GM12878 (cell line): ENCODE measurements at regions not wholly inside any gene's neighbourhood (a gene's known extent, or its start where the extent isn't known, plus 50 kb on each side); places are given as distances from the start of the nearest gene placed in this dataset.

Source experiments
- ATAC-seq: fragments of 200-7000 bp; cut with Tn5 transposase; 3 replicates; pipeline ENCODE4 v1.9.1; 2020; ENCODE audit warnings: mild to moderate bottlenecking, moderate library complexity
- BruUV-seq: library from RNA; stranded (reverse); fragments of 400-500 nt; replicated peaks from 2 replicates; lab custom pipeline; 2021; lab: Mats Ljungman, UMichigan
- CTCF ChIA-PET: fragments of 300-600 bp; sonication (Branson Sonifier 250); formaldehyde crosslinking; extraction: SDS; loops from one replicate; lab custom pipeline; 2021; ENCODE audit warnings: inconsistent platforms; lab: Yijun Ruan, JAX
- POLR2A ChIA-PET: fragments of 350-600 bp; formaldehyde crosslinking; extraction: SDS; loops from one replicate; lab custom pipeline; 2021; ENCODE audit warnings: inconsistent platforms; lab: Charles Lee
- RAD21 ChIA-PET: fragments of 300-600 bp; sonication (Branson Sonifier 250); formaldehyde crosslinking; loops from one replicate; lab custom pipeline; 2023; ENCODE audit warnings: antibody characterized with exemption; ENCODE audit not compliant: unreplicated experiment; lab: Charles Lee
- SMC1A ChIA-PET: fragments of 300-600 bp; sonication (Branson Sonifier 250); formaldehyde crosslinking; loops from one replicate; lab custom pipeline; 2023; ENCODE audit not compliant: unreplicated experiment, uncharacterized antibody; lab: Charles Lee
- DNase-seq: peaks from one replicate; pipeline ENCODE4 v3.0.0-alpha.2; 2011; ENCODE audit warnings: low read depth, low spot score
- FAIRE-seq: peaks from 3 replicates; lab custom pipeline; 2011; peaks lifted over from hg19 to GRCh38; lab: Jason Lieb, UNC
- H2AFZ ChIP-seq: 2 replicates; pipeline ENCODE4 v1.6.0; 2011; ENCODE audit warnings: low read depth, low read length, control low read depth; ENCODE audit not compliant: control insufficient read depth
- H3K27ac ChIP-seq: 2 replicates; pipeline ENCODE4 v1.5.1; 2011; ENCODE audit warnings: control low read depth; ENCODE audit not compliant: control insufficient read depth, insufficient read depth
- H3K27me3 ChIP-seq, 2 experiments: replicated peaks in 1 of 2; 2 replicates each; pipeline versions ENCODE4 v1.6.0 to v1.6.1; 2011; ENCODE audit warnings: low read length in 1 of 2; ENCODE audit not compliant: control insufficient read depth in 2 of 2, insufficient read depth in 2 of 2
- H3K36me3 ChIP-seq, 2 experiments: 2 replicates each; pipeline ENCODE4 v1.5.1; 2011; ENCODE audit warnings: low read length in 1 of 2; ENCODE audit not compliant: control insufficient read depth in 2 of 2, insufficient read depth in 2 of 2
- H3K4me1 ChIP-seq: 2 replicates; pipeline ENCODE4 v1.6.1; 2011; ENCODE audit warnings: mild to moderate bottlenecking, low read length, moderate library complexity, mixed read lengths; ENCODE audit not compliant: control insufficient read depth, insufficient read depth
- H3K4me2 ChIP-seq: 2 replicates; pipeline ENCODE4 v1.6.0; 2011; ENCODE audit warnings: control low read depth; ENCODE audit not compliant: control insufficient read depth, insufficient read depth
- H3K4me3 ChIP-seq: fragments of 200-600 bp; sonication (generic); 2 replicates; pipeline ENCODE4 v1.5.1; 2016
- H3K79me2 ChIP-seq: 2 replicates; pipeline ENCODE4 v1.6.0; 2011; ENCODE audit warnings: low read length; ENCODE audit not compliant: control insufficient read depth, insufficient read depth
- H3K9ac ChIP-seq: 2 replicates; pipeline ENCODE4 v1.8.0; 2011; ENCODE audit warnings: low read length, control low read depth, mixed read lengths; ENCODE audit not compliant: control insufficient read depth, insufficient read depth
- H3K9me3 ChIP-seq: replicated peaks from 3 replicates; pipeline ENCODE4 v1.5.1; 2011; ENCODE audit warnings: mild to moderate bottlenecking, low read length; ENCODE audit not compliant: control insufficient read depth, insufficient read depth
- H4K20me1 ChIP-seq: 2 replicates; pipeline ENCODE4 v1.6.0; 2011; ENCODE audit not compliant: control insufficient read depth, insufficient read depth
- ASH2L ChIP-seq: fragments of 300-600, 200-600 bp; sonication (generic); IDR thresholded peaks from 2 replicates; pipeline ENCODE4 v1.6.1; 2017; ENCODE audit warnings: low read depth, mild to moderate bottlenecking, borderline replicate concordance
- ESRRA ChIP-seq: IDR thresholded peaks from 2 replicates; pipeline ENCODE4 v1.6.1; 2012; ENCODE audit warnings: mild to moderate bottlenecking, low read length, improper control_type of control experiment
- LARP7 ChIP-seq: fragments of 450-650 bp; IDR thresholded peaks from 2 replicates; pipeline ENCODE4 v1.6.1; 2017; ENCODE audit warnings: mild to moderate bottlenecking
- MTA3 ChIP-seq: IDR thresholded peaks from 2 replicates; pipeline ENCODE4 v1.6.1; 2012; ENCODE audit warnings: low read length, inconsistent platforms, borderline replicate concordance
- RELA ChIP-seq: fragments of 450-650 bp; IDR thresholded peaks from 2 replicates; pipeline ENCODE4 v1.8.0; 2014; ENCODE audit warnings: borderline replicate concordance; ENCODE audit not compliant: partially characterized antibody
- RFX5 ChIP-seq: IDR thresholded peaks from 2 replicates; pipeline ENCODE4 v1.6.1; 2011; ENCODE audit warnings: low read depth, low read length, improper control_type of control experiment
- SIN3A ChIP-seq: IDR thresholded peaks from 2 replicates; pipeline ENCODE4 v1.6.1; 2012; ENCODE audit warnings: low read depth, low read length, improper control_type of control experiment
- SIX5 ChIP-seq: IDR thresholded peaks from 2 replicates; pipeline ENCODE4 v1.6.1; 2011; ENCODE audit warnings: mild to moderate bottlenecking, low read depth, low read length, moderate library complexity; ENCODE audit not compliant: severe bottlenecking
- WRNIP1 ChIP-seq: IDR thresholded peaks from 2 replicates; pipeline ENCODE4 v1.6.1; 2011; ENCODE audit warnings: low read depth, low read length, improper control_type of control experiment, borderline replicate concordance
- ZNF384 ChIP-seq: IDR thresholded peaks from 2 replicates; pipeline ENCODE4 v1.6.1; 2012; ENCODE audit warnings: low read depth, mild to moderate bottlenecking, low read length, improper control_type of control experiment, borderline replicate concordance
- WGBS: methylation state at CpG from one replicate; pipeline ENCODE4 v1.1.6; 2016; ENCODE audit warnings: low lambda C conversion rate; ENCODE audit not compliant: insufficient replicate concordance, insufficient coverage; ENCODE audit errors: missing lambda C conversion rate; 5-methylcytosine and 5-hydroxymethylcytosine counted together
- in situ Hi-C: fragments of 300-500 bp; cut with MboI; formaldehyde crosslinking; loops from 9 replicates; pipeline ENCODE4 v1.14.3; 2018; ENCODE audit warnings: mixed read lengths
- intact Hi-C: fragments of 100-400 bp; cut with micrococcal nuclease; formaldehyde crosslinking; loops from one replicate; pipeline ENCODE4 v1.14.2; 2022; ENCODE audit not compliant: unreplicated experiment
- TF ChIP-seq, protein P1 (sequence below): fragments of 450-650 bp; IDR thresholded peaks from 2 replicates; pipeline ENCODE4 v1.6.1; 2014; ENCODE audit warnings: mild to moderate bottlenecking
- TF ChIP-seq, protein P2 (sequence below): IDR thresholded peaks from 2 replicates; pipeline ENCODE4 v1.6.1; 2012; ENCODE audit warnings: low read depth, low read length, improper control_type of control experiment
- TF ChIP-seq, protein P3 (sequence below): fragments of 450-650 bp; IDR thresholded peaks from 2 replicates; pipeline ENCODE4 v1.6.1; 2017; ENCODE audit warnings: mild to moderate bottlenecking, low read depth, inconsistent platforms; ENCODE audit not compliant: poor library complexity, severe bottlenecking
- TF ChIP-seq, protein P4 (sequence below): fragments of 450-650 bp; IDR thresholded peaks from 2 replicates; pipeline ENCODE4 v1.6.1; 2016; ENCODE audit warnings: mild to moderate bottlenecking
- TF ChIP-seq, protein P5 (sequence below): IDR thresholded peaks from 2 replicates; pipeline ENCODE4 v1.6.1; 2011; ENCODE audit warnings: borderline replicate concordance, low read depth, mild to moderate bottlenecking, moderate library complexity, mixed read lengths, low read length; ENCODE audit not compliant: insufficient read depth; ENCODE audit errors: extremely low read length
- TF ChIP-seq, protein P6 (sequence below): IDR thresholded peaks from 2 replicates; pipeline ENCODE4 v1.6.1; 2011; ENCODE audit warnings: low read depth, low read length, improper control_type of control experiment, borderline replicate concordance

DNA sequence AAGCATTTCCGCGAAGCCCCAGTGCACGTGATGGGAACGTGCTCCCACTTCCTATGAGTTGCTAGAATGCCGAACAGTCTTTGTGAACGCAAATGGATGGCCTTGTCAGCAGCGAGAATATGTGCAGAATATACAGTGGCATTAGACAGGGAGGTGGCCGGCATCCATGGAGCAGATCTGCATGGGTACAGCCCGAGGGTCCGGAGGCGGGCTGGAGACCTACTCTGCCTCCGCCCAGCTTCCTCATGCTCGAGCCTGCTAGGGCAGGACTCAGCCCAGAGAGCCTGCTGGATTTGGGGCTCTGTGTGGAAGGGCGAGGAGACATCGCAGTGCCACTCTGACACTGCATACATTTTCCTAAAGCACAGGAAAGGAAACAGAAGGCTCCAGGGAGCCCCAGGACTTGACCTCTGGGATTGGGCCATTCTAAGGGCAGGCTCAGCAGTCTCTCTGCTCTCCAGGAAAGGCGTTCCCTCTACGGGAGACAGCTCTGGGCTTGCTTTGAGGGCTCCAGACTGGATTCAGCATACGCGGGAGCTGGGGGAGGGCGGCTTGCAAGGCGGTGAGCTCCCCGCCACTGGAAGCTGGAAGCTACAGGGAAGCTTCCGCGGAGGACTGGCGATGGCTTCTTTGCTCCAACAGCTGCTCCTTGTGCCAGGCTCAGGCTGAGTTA lies 55.9 kb upstream of the UQCRFS1 start:
- H3K4me2 ChIP-seq = no peak overlapping the region
- ChIA-PET CTCF (interaction anchor here (1.4 kb wide), 1 partner anchor 10 kb away, joined by 3 read pairs; no protein-coding TSS in a partner anchor), RAD21 (no interaction called here), SMC1A (no interaction called here), POLR2A (no interaction called here)
- H3K79me2 ChIP-seq = no peaks in the 10 kb centered on the region
- intact Hi-C loops (no loop called here), in situ Hi-C loops (no loop called here)
- no peak for FAIRE-seq
- WGBS = 36% methylated on average over 25 of the region's 25 CpGs
- H3K9me3 ChIP-seq = no peaks in the 10 kb centered on the region; the same call in 2 of the 3 replicates
- H3K9ac ChIP-seq = no peak overlapping the region
- no peak overlapping the region for H3K4me3 ChIP-seq
- no peak for DNase-seq
- BruUV-seq = no TSS peak
- no peak overlapping the region for H3K27ac ChIP-seq
- H3K27me3 ChIP-seq = no peaks in the 10 kb centered on the region
- H2AFZ ChIP-seq = no peak overlapping the region
- no peaks in the 10 kb centered on the region for H3K36me3 ChIP-seq
- H4K20me1 ChIP-seq = no peaks in the 10 kb centered on the region
- H3K4me1 ChIP-seq = no peaks in the 10 kb centered on the region
- no peak for ATAC-seq
- TF ChIP-seq LARP7 = no peak
- no peak for TF ChIP-seq SIX5
- TF ChIP-seq, protein P1, sequence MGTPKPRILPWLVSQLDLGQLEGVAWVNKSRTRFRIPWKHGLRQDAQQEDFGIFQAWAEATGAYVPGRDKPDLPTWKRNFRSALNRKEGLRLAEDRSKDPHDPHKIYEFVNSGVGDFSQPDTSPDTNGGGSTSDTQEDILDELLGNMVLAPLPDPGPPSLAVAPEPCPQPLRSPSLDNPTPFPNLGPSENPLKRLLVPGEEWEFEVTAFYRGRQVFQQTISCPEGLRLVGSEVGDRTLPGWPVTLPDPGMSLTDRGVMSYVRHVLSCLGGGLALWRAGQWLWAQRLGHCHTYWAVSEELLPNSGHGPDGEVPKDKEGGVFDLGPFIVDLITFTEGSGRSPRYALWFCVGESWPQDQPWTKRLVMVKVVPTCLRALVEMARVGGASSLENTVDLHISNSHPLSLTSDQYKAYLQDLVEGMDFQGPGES = no peak
- no peak for TF ChIP-seq ASH2L
- TF ChIP-seq SIN3A = no peak
- TF ChIP-seq, protein P2, sequence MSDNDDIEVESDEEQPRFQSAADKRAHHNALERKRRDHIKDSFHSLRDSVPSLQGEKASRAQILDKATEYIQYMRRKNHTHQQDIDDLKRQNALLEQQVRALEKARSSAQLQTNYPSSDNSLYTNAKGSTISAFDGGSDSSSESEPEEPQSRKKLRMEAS = no peak
- TF ChIP-seq, protein P3, sequence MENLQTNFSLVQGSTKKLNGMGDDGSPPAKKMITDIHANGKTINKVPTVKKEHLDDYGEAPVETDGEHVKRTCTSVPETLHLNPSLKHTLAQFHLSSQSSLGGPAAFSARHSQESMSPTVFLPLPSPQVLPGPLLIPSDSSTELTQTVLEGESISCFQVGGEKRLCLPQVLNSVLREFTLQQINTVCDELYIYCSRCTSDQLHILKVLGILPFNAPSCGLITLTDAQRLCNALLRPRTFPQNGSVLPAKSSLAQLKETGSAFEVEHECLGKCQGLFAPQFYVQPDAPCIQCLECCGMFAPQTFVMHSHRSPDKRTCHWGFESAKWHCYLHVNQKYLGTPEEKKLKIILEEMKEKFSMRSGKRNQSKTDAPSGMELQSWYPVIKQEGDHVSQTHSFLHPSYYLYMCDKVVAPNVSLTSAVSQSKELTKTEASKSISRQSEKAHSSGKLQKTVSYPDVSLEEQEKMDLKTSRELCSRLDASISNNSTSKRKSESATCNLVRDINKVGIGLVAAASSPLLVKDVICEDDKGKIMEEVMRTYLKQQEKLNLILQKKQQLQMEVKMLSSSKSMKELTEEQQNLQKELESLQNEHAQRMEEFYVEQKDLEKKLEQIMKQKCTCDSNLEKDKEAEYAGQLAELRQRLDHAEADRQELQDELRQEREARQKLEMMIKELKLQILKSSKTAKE = no peak
- no peak for TF ChIP-seq RFX5
- no peak for TF ChIP-seq ESRRA
- no peak for TF ChIP-seq RELA
- no peak for TF ChIP-seq MTA3
- no peak for TF ChIP-seq WRNIP1
- no peak for TF ChIP-seq ZNF384
- TF ChIP-seq, protein P4, sequence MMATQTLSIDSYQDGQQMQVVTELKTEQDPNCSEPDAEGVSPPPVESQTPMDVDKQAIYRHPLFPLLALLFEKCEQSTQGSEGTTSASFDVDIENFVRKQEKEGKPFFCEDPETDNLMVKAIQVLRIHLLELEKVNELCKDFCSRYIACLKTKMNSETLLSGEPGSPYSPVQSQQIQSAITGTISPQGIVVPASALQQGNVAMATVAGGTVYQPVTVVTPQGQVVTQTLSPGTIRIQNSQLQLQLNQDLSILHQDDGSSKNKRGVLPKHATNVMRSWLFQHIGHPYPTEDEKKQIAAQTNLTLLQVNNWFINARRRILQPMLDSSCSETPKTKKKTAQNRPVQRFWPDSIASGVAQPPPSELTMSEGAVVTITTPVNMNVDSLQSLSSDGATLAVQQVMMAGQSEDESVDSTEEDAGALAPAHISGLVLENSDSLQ = no peak
- TF ChIP-seq, protein P5, sequence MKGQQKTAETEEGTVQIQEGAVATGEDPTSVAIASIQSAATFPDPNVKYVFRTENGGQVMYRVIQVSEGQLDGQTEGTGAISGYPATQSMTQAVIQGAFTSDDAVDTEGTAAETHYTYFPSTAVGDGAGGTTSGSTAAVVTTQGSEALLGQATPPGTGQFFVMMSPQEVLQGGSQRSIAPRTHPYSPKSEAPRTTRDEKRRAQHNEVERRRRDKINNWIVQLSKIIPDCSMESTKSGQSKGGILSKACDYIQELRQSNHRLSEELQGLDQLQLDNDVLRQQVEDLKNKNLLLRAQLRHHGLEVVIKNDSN = no peak
- TF ChIP-seq, protein P6, sequence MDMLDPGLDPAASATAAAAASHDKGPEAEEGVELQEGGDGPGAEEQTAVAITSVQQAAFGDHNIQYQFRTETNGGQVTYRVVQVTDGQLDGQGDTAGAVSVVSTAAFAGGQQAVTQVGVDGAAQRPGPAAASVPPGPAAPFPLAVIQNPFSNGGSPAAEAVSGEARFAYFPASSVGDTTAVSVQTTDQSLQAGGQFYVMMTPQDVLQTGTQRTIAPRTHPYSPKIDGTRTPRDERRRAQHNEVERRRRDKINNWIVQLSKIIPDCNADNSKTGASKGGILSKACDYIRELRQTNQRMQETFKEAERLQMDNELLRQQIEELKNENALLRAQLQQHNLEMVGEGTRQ = no peak
